ENCODE measurements at regions not wholly inside any gene's neighbourhood (a gene's known extent, or its start where the extent isn't known, plus 50 kb on each side); places are given as distances from the start of the nearest gene placed in this dataset.

DNA sequence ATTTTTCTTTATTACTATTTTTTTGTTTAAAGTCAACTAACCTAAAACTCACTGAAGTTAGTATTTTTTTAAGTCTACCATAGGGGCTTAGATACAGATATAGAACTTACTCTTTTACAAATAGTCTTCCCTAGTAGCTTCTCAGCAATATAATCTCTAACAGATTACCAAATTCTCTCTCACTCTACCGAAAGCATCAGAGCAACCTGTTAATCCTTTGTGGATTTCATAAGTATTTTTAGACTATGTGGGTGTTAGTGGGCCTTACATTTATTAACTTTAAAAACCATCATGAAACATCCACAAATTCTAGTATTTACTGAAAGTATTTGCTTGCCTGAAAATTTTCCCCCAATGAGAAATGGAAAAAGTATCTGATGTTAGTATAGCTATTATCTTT is 84.6 kb upstream of the TFPI start:
- Histone ChIP-seq H3K27me3 (no peaks in the 10 kb centered on the region), H3K4me1 (no peaks in the 10 kb centered on the region), H3K27ac (no peak overlapping the region), H3K9me3 (peaks cover 0 to 9% (median 0%) of the 10 kb centered on the region in 4 donors), H3K4me3 (no peak overlapping the region), H3K36me3 (no peaks in the 10 kb centered on the region)
- DNase-seq: no peak
- TF ChIP-seq, protein P1, sequence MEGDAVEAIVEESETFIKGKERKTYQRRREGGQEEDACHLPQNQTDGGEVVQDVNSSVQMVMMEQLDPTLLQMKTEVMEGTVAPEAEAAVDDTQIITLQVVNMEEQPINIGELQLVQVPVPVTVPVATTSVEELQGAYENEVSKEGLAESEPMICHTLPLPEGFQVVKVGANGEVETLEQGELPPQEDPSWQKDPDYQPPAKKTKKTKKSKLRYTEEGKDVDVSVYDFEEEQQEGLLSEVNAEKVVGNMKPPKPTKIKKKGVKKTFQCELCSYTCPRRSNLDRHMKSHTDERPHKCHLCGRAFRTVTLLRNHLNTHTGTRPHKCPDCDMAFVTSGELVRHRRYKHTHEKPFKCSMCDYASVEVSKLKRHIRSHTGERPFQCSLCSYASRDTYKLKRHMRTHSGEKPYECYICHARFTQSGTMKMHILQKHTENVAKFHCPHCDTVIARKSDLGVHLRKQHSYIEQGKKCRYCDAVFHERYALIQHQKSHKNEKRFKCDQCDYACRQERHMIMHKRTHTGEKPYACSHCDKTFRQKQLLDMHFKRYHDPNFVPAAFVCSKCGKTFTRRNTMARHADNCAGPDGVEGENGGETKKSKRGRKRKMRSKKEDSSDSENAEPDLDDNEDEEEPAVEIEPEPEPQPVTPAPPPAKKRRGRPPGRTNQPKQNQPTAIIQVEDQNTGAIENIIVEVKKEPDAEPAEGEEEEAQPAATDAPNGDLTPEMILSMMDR (IDR thresholded peaks at IDR 0.05): no peak
- no peak for TF ChIP-seq POLR2AphosphoS5 (IDR thresholded peaks at IDR 0.05)
- no peak for TF ChIP-seq POLR2A (IDR thresholded peaks at IDR 0.05)
- TF ChIP-seq EP300 (IDR thresholded peaks at IDR 0.05): no peak
- intact Hi-C loops (cut with DNase I; ENCODE audit: low total_unique reads): no loop called here
- 82 to 96% (median 92%) methylated on average over 1 of the region's 1 CpG for WGBS, 5 donors

DNA sequence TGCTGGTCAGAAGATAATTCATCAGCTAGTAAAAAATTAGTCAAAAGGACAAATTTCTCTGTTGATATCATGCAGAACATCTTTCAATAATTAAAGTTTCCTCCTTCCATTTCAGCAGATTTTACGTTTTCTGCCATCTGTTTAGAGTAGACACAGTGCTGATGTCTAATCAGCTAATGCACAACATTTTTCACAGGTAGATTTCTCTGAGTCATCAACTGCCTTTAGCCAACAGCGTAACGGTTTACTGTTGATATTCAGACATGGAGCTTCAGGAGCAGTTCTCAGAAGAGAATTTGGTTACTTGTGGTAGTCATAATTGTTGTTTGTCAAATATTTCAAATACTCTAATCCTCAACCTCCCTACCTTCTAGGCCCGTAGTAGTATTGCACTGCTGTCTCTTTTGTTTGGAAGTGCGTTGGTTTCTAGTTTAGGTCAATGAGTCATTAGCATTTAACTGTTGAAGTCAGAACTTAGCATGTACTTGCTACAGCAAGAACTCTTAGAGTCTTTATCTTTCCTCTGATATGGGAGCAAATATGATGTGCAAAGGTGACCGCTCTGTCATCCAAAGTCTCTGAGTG is 86.8 kb upstream of the TFPI start:
- Histone ChIP-seq H3K36me3 (no peaks in the 10 kb centered on the region), H3K27me3 (no peaks in the 10 kb centered on the region), H3K9me3 (peaks cover 0 to 9% (median 0%) of the 10 kb centered on the region in 4 donors), H3K4me3 (no peak overlapping the region), H3K27ac (no peak overlapping the region), H3K4me1 (no peaks in the 10 kb centered on the region)
- DNase-seq: no peak
- TF ChIP-seq, protein P1 (IDR thresholded peaks at IDR 0.05): no peak
- TF ChIP-seq EP300 (IDR thresholded peaks at IDR 0.05): no peak
- no peak for TF ChIP-seq POLR2A (IDR thresholded peaks at IDR 0.05)
- TF ChIP-seq POLR2AphosphoS5 (IDR thresholded peaks at IDR 0.05): no peak
- 67 to 74% (median 68%) methylated on average over 6 of the region's 6 CpGs for WGBS, 5 donors
- intact Hi-C loops (cut with DNase I; ENCODE audit: low total_unique reads): no loop called here

DNA sequence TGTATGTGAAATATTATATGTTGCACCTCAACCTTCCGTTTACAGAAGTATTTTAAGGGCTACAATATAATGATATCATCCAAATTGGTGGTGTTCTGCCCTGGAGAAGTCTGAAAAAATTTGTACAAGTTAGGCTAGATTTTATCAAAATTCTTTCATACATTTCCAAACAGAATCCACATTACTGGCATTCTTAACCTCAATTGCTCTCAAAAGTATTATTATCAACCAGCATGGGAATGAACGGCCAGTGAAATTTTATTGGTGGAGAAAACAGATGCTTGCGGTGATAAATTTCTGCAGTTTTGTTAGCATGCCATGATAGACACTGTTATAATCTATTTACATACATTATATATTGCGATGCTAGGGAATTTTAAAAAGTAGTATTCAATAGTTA is 88.3 kb upstream of the TFPI start:
- Histone ChIP-seq H3K27ac (no peak overlapping the region), H3K36me3 (no peaks in the 10 kb centered on the region), H3K9me3 (peaks cover 0 to 6% (median 0%) of the 10 kb centered on the region in 4 donors), H3K4me1 (no peaks in the 10 kb centered on the region), H3K4me3 (no peak overlapping the region), H3K27me3 (no peaks in the 10 kb centered on the region)
- TF ChIP-seq, protein P1 (IDR thresholded peaks at IDR 0.05): no peak
- 85 to 92% (median 91%) methylated on average over 4 of the region's 4 CpGs for WGBS, 5 donors
- no peak for DNase-seq
- intact Hi-C loops (cut with DNase I; ENCODE audit: low total_unique reads): no loop called here

DNA sequence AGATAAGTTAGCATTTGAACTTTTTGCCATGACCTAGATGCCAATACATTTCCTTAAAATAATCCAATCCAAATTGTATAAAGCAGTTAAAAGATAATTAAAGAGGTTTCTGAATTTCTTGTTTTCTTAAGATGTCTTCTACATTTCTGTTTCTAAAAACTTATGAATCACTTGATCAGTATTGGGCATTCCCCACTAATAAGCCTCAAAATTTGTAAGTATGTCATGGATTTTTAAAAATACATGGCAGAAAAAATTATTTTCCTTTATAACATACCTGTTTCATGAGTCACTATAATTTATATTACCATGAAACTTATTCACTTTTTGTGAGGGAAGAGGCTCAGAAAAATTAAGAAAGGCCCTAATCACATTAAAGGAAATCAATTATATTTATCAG is 90.3 kb upstream of the TFPI start:
- Histone ChIP-seq H3K27me3 (no peaks in the 10 kb centered on the region), H3K27ac (no peak overlapping the region), H3K36me3 (no peaks in the 10 kb centered on the region), H3K9me3 (no peaks in the 10 kb centered on the region), H3K4me1 (no peaks in the 10 kb centered on the region), H3K4me3 (no peak overlapping the region)
- DNase-seq: no peak
- intact Hi-C loops (cut with DNase I; ENCODE audit: low total_unique reads): no loop called here
- TF ChIP-seq POLR2A (IDR thresholded peaks at IDR 0.05) (no peak), POLR2AphosphoS5 (IDR thresholded peaks at IDR 0.05) (no peak), EP300 (IDR thresholded peaks at IDR 0.05) (no peak)
- TF ChIP-seq, protein P1 (IDR thresholded peaks at IDR 0.05): no peak

All from stomach (tissue), 8 donors.